GM23248 (cell line): ENCODE measurements at regions not wholly inside any gene's neighbourhood (a gene's known extent, or its start where the extent isn't known, plus 50 kb on each side); places are given as distances from the start of the nearest gene placed in this dataset.

Experiments used
- DNase-seq: peaks from one replicate; pipeline ENCODE4 v3.0.0-alpha.2; 2015
- H2AFZ ChIP-seq: fragments of 200-600 bp; sonication (generic); 2 replicates; pipeline ENCODE4 v1.6.1; 2016; ENCODE audit warnings: antibody characterized with exemption
- H3F3A ChIP-seq: fragments of 200-600 bp; sonication (generic); 2 replicates; pipeline ENCODE4 v1.6.1; 2016; ENCODE audit warnings: mild to moderate bottlenecking, antibody characterized with exemption, mixed run types; ENCODE audit not compliant: insufficient read depth
- H3K27ac ChIP-seq: fragments of 200-600 bp; sonication (generic); 2 replicates; pipeline ENCODE4 v1.5.1; 2016; ENCODE audit warnings: mild to moderate bottlenecking
- H3K27me3 ChIP-seq: fragments of 200-600 bp; sonication (generic); replicated peaks from 2 replicates; pipeline ENCODE4 v1.6.1; 2016; ENCODE audit warnings: mild to moderate bottlenecking; ENCODE audit not compliant: insufficient read depth
- H3K36me3 ChIP-seq: fragments of 200-600 bp; sonication (generic); 2 replicates; pipeline ENCODE4 v1.6.1; 2016; ENCODE audit warnings: low read depth, mild to moderate bottlenecking
- H3K4me1 ChIP-seq: fragments of 200-600 bp; sonication (generic); 2 replicates; pipeline ENCODE4 v1.6.1; 2016; ENCODE audit warnings: mild to moderate bottlenecking; ENCODE audit not compliant: insufficient read depth
- H3K4me2 ChIP-seq: fragments of 200-600 bp; sonication (generic); one replicate; pipeline ENCODE4 v1.6.1; 2016; ENCODE audit warnings: mild to moderate bottlenecking; ENCODE audit not compliant: unreplicated experiment
- H3K4me3 ChIP-seq: fragments of 200-600 bp; sonication (generic); 2 replicates; pipeline ENCODE4 v1.5.1; 2016; ENCODE audit warnings: mild to moderate bottlenecking
- H3K79me2 ChIP-seq: fragments of 200-600 bp; sonication (generic); 2 replicates; pipeline ENCODE4 v1.6.1; 2016; ENCODE audit warnings: mild to moderate bottlenecking; ENCODE audit not compliant: insufficient read depth
- H3K9ac ChIP-seq: fragments of 200-600 bp; sonication (generic); 2 replicates; pipeline ENCODE4 v1.6.1; 2016; ENCODE audit warnings: mild to moderate bottlenecking
- H3K9me2 ChIP-seq: fragments of 200-600 bp; sonication (generic); 2 replicates; pipeline ENCODE4 v1.6.1; 2016; ENCODE audit warnings: mixed run types, mild to moderate bottlenecking, moderate library complexity; ENCODE audit not compliant: insufficient read depth
- H3K9me3 ChIP-seq: fragments of 200-600 bp; sonication (generic); one replicate; pipeline ENCODE4 v1.6.1; 2017; ENCODE audit warnings: low read depth
- H4K20me1 ChIP-seq: fragments of 200-600 bp; sonication (generic); 2 replicates; pipeline ENCODE4 v1.6.0; 2016; ENCODE audit not compliant: insufficient read depth
- EZH2 ChIP-seq: fragments of 200-600 bp; sonication (generic); IDR thresholded peaks from 2 replicates; pipeline ENCODE4 v1.6.1; 2018; ENCODE audit warnings: antibody characterized with exemption, mild to moderate bottlenecking; ENCODE audit not compliant: insufficient read depth, poor library complexity, severe bottlenecking
- EZH2phosphoT487 ChIP-seq: fragments of 200-600 bp; sonication (generic); IDR thresholded peaks from 2 replicates; pipeline ENCODE4 v1.6.1; 2018; ENCODE audit warnings: antibody characterized with exemption, moderate library complexity, mild to moderate bottlenecking, low read depth; ENCODE audit not compliant: insufficient read depth
- WGBS, 2 experiments: methylation state at CpG; one replicate each; pipeline ENCODE4 v1.1.6; 2015 to 2017; ENCODE audit warnings: low lambda C conversion rate in 2 of 2, low coverage in 1 of 2; ENCODE audit errors: missing lambda C conversion rate in 2 of 2; 5-methylcytosine and 5-hydroxymethylcytosine counted together
- in situ Hi-C: fragments of 300-500 bp; cut with MboI; formaldehyde crosslinking; loops from 2 replicates; pipeline ENCODE4 v1.15.0; 2020

GRCh38 chr5:44626846-44627245, 181.9 kb upstream of the MRPS30 start:
- in situ Hi-C loops = no loop called here
- Histone ChIP-seq H3K79me2 (no peaks in the 10 kb centered on the region), H3K36me3 (no peaks in the 10 kb centered on the region), H3K9me3 (no peaks in the 10 kb centered on the region), H3K4me2 (no peak overlapping the region), H3F3A (no peaks in the 10 kb centered on the region), H2AFZ (no peak overlapping the region), H3K4me3 (no peak overlapping the region), H3K9me2 (no peaks in the 10 kb centered on the region), H4K20me1 (no peaks in the 10 kb centered on the region), H3K4me1 (no peaks in the 10 kb centered on the region), H3K27me3 (no peaks in the 10 kb centered on the region), H3K27ac (no peak overlapping the region), H3K9ac (no peak overlapping the region)
- no peak for DNase-seq
- TF ChIP-seq EZH2 (no peak), EZH2phosphoT487 (no peak)

- H3K79me2 ChIP-seq = no peaks in the 10 kb centered on the region
- H3K9me3 ChIP-seq = no peaks in the 10 kb centered on the region
- no peaks in the 10 kb centered on the region for H4K20me1 ChIP-seq
- H3K27ac ChIP-seq = no peak overlapping the region
- DNase-seq = no peak
- no peaks in the 10 kb centered on the region for H3K9me2 ChIP-seq
- no peaks in the 10 kb centered on the region for H3K4me1 ChIP-seq
- H2AFZ ChIP-seq = no peak overlapping the region
- H3K9ac ChIP-seq = no peak overlapping the region
- H3K4me2 ChIP-seq = no peak overlapping the region
- no peak overlapping the region for H3K4me3 ChIP-seq
- H3K27me3 ChIP-seq = no peaks in the 10 kb centered on the region
- TF ChIP-seq EZH2 (no peak), EZH2phosphoT487 (no peak)
- H3K36me3 ChIP-seq = no peaks in the 10 kb centered on the region
- whole genome bisulfite sequencing, 2 experiments = 25 to 27% methylated on average over 4 of the region's 4 CpGs
- in situ Hi-C loops = no loop called here
- no peaks in the 10 kb centered on the region for H3F3A ChIP-seq
These were observed 186.4 kb upstream of the MRPS30 start for GRCh38 chr5:44622331-44622730.

- no peaks in the 10 kb centered on the region for H4K20me1 ChIP-seq
- H3K4me2 ChIP-seq = no peak overlapping the region
- no peak overlapping the region for H2AFZ ChIP-seq
- 34 to 37% methylated on average over 3 of the region's 3 CpGs for WGBS, 2 experiments
- no peaks in the 10 kb centered on the region for H3K36me3 ChIP-seq
- no peak overlapping the region for H3K27ac ChIP-seq
- H3K9ac ChIP-seq = no peak overlapping the region
- H3K4me1 ChIP-seq = no peaks in the 10 kb centered on the region
- H3K79me2 ChIP-seq = no peaks in the 10 kb centered on the region
- no peak for TF ChIP-seq EZH2phosphoT487
- TF ChIP-seq EZH2 = no peak
- H3K27me3 ChIP-seq = no peaks in the 10 kb centered on the region
- no peaks in the 10 kb centered on the region for H3F3A ChIP-seq
- no peaks in the 10 kb centered on the region for H3K9me2 ChIP-seq
- DNase-seq = peak; percentile 4
- in situ Hi-C loops = no loop called here
- no peak overlapping the region for H3K4me3 ChIP-seq
- no peaks in the 10 kb centered on the region for H3K9me3 ChIP-seq
These were observed 188.7 kb upstream of the MRPS30 start for GRCh38 chr5:44619875-44620610.

- TF ChIP-seq EZH2phosphoT487 (no peak), EZH2 (no peak)
- H3K79me2 ChIP-seq = no peaks in the 10 kb centered on the region
- H3K9me2 ChIP-seq = no peaks in the 10 kb centered on the region
- H3K27me3 ChIP-seq = no peaks in the 10 kb centered on the region
- 54 to 60% methylated on average over 2 of the region's 2 CpGs for WGBS, 2 experiments
- H3F3A ChIP-seq = no peaks in the 10 kb centered on the region
- H3K4me1 ChIP-seq = no peaks in the 10 kb centered on the region
- in situ Hi-C loops = no loop called here
- H2AFZ ChIP-seq = no peak overlapping the region
- no peaks in the 10 kb centered on the region for H3K36me3 ChIP-seq
- H3K9me3 ChIP-seq = no peaks in the 10 kb centered on the region
- H4K20me1 ChIP-seq = no peaks in the 10 kb centered on the region
- no peak overlapping the region for H3K4me2 ChIP-seq
- H3K27ac ChIP-seq = no peak overlapping the region
- DNase-seq = no peak
- no peak overlapping the region for H3K9ac ChIP-seq
- no peak overlapping the region for H3K4me3 ChIP-seq
These were observed 193.9 kb upstream of the MRPS30 start for GRCh38 chr5:44614845-44615244.

- 7 to 19% methylated on average over 1 of the region's 1 CpG for WGBS, 2 experiments
- H3K36me3 ChIP-seq = no peaks in the 10 kb centered on the region
- H3K4me3 ChIP-seq = no peak overlapping the region
- H3F3A ChIP-seq = no peaks in the 10 kb centered on the region
- DNase-seq = no peak
- H3K79me2 ChIP-seq = no peaks in the 10 kb centered on the region
- no peak overlapping the region for H3K9ac ChIP-seq
- H3K27me3 ChIP-seq = no peaks in the 10 kb centered on the region
- H4K20me1 ChIP-seq = no peaks in the 10 kb centered on the region
- TF ChIP-seq EZH2phosphoT487 (no peak), EZH2 (no peak)
- no peak overlapping the region for H3K4me2 ChIP-seq
- no peaks in the 10 kb centered on the region for H3K4me1 ChIP-seq
- H2AFZ ChIP-seq = no peak overlapping the region
- H3K9me2 ChIP-seq = no peaks in the 10 kb centered on the region
- H3K27ac ChIP-seq = no peak overlapping the region
- in situ Hi-C loops = no loop called here
- H3K9me3 ChIP-seq = no peaks in the 10 kb centered on the region
These were observed 194.8 kb upstream of the MRPS30 start for GRCh38 chr5:44613936-44614335.
